GM10248 (cell line): ENCODE measurements at regions not wholly inside any gene's neighbourhood (a gene's known extent, or its start where the extent isn't known, plus 50 kb on each side); places are given as distances from the start of the nearest gene placed in this dataset.

Experiments used
- CTCF ChIA-PET: fragments of 300-600 bp; sonication (Branson Sonifier 250); formaldehyde crosslinking; extraction: SDS; loops from one replicate; lab custom pipeline; 2021; ENCODE audit warnings: antibody characterized with exemption; lab: Yijun Ruan, JAX
- POLR2A ChIA-PET: fragments of 350-650 bp; sonication (Branson Sonifier 250); formaldehyde crosslinking; extraction: SDS; loops from one replicate; lab custom pipeline; 2020; ENCODE audit warnings: antibody characterized with exemption; lab: Yijun Ruan, JAX
- DNase-seq: peaks from one replicate; pipeline ENCODE4 v3.0.0; 2012; ENCODE audit errors: extremely low spot score
- CTCF ChIP-seq: IDR thresholded peaks from 2 replicates; pipeline ENCODE4 v1.5.1; 2012; ENCODE audit warnings: mild to moderate bottlenecking, low read depth; ENCODE audit errors: extremely low read depth, missing control alignments, control extremely low read depth

GRCh38 chr2:223688094-223688835, 86.1 kb upstream of the SCG2 start:
- ChIA-PET POLR2A (no interaction called here), CTCF (interaction anchor here (1.1 kb wide), 1 partner anchor 9 kb away, joined by 3 read pairs; no protein-coding TSS in a partner anchor)
- TF ChIP-seq CTCF, result no peak
- DNase-seq, result no peak

- ChIA-PET CTCF (interaction anchor here (1.2 to 2.1 kb wide), 2 partner anchors 9 to 16 kb away, joined by 3 to 6 read pairs; no protein-coding TSS in a partner anchor), POLR2A (no interaction called here)
- no peak for TF ChIP-seq CTCF
- no peak for DNase-seq
Measured at GRCh38 chr2:223681125-223681524, 79.0 kb upstream of the SCG2 start.

- no peak for DNase-seq
- ChIA-PET CTCF (no interaction called here), POLR2A (no interaction called here)
- TF ChIP-seq CTCF, result peak; percentile 36
Measured at GRCh38 chr2:223674998-223675609, 72.9 kb upstream of the SCG2 start.

GRCh38 chr2:223669453-223670225, 67.5 kb upstream of the SCG2 start:
- no peak for DNase-seq
- ChIA-PET CTCF (interaction anchor here (1.6 to 1.7 kb wide), 2 partner anchors 8 to 10 kb away, joined by 3 to 5 read pairs; no protein-coding TSS in a partner anchor), POLR2A (no interaction called here)
- TF ChIP-seq CTCF, result no peak

- DNase-seq, result no peak
- ChIA-PET POLR2A (no interaction called here), CTCF (interaction anchor here (1.6 kb wide), 1 partner anchor 9 kb away, joined by 5 read pairs; no protein-coding TSS in a partner anchor)
- TF ChIP-seq CTCF, result no peak
Measured at GRCh38 chr2:223668302-223668998, 66.3 kb upstream of the SCG2 start.

GRCh38 chr2:223654384-223654915, 52.3 kb upstream of the SCG2 start:
- POLR2A ChIA-PET, result no interaction called here
- TF ChIP-seq CTCF, result no peak
- CTCF ChIA-PET, result no interaction called here

More at GRCh38 chr2:223654384-223654915, 52.3 kb upstream of the SCG2 start:
- no peak for DNase-seq
